ENCODE measurements at regions not wholly inside any gene's neighbourhood (a gene's known extent, or its start where the extent isn't known, plus 50 kb on each side); places are given as distances from the start of the nearest gene placed in this dataset.

GRCh38 chr3:181446741-181447140, 265.0 kb upstream of the SOX2 start:
- no peak for DNase-seq (ENCODE audit: low read depth, low spot score)

GRCh38 chr3:181442066-181442465, 269.7 kb upstream of the SOX2 start:
- DNase-seq (ENCODE audit: low read depth, low spot score), result no peak

- DNase-seq (ENCODE audit: low read depth, low spot score), result no peak
These were observed 278.7 kb upstream of the SOX2 start for GRCh38 chr3:181432992-181433391.

DNA sequence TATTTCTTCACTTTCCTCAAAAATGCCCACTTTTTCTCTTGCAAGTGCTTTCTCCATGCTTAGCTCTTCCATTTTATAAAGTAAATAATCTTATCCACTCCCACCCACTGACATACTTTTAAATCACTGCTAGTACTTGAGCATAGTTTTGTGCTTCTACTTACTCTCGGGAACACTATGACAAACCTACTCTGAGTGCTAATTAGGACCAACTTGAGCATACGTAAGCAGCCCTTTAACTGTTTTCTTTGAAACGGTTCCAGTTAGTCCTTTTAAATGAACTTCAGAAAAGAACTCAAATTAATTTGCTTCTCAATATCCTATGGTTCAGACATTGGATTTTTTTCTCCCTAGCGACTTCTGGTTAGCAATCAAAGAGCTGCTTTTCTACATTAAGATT, 280.0 kb upstream of the SOX2 start:
- DNase-seq (ENCODE audit: low read depth, low spot score), result peak; percentile 61

DNA sequence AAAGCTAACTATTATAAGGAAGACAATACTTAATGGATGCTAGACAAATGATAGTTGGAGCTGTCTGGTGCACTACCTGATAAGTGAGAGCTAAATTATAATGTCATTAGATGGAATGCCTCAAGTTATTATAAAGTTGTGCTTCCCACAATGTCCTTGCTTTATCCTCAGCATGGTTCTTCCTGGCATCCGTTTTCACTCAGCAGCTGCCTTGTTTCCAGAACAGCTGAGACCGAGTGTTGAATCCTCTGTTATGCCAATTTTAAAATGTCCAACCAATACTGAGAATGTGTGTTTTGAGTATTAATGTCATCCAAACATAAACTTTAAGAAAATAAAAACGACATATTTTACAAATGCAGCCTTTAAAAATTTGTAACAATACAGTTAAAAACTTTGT, 286.7 kb upstream of the SOX2 start:
- DNase-seq (ENCODE audit: low read depth, low spot score), result no peak

GRCh38 chr3:181418233-181418632, 293.5 kb upstream of the SOX2 start:
- no peak for DNase-seq (ENCODE audit: low read depth, low spot score)

DNA sequence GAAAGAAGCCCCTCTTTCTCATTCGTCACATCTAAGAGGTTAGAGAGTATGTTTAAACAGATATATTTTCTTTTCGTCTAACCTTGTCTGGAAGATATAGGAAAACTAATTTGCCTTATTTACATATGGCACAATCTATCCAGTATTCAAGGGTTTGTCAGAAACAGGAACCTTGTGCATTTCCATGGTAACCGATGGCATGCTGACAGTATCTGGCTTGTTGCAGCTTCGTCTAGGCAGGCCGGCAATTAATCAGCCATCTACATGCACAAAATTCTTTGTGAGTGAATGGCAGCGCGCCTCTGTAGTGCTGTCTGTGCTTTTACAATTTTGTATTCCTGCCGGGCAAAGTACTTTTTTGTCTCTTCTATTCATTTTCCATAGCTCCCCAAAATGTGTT, 294.0 kb upstream of the SOX2 start:
- DNase-seq (ENCODE audit: low read depth, low spot score), result peak; percentile 88

DNA sequence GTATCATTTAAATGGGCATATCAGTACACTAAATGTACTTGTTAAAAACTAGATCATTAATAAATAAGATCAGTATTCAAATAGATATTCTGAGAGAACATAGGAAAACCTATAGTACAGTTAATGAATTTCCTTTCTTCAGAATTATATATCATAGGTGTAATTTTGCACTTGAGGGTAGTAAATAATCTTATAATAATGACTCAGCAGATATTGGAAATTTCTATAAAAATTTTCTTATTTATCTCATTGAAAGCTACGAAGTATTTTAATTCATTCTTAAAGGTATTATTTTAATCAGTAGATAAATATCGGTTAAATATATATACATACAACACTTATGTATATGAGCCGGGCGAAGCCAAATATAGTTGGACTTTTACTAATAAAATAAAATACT, 300.9 kb upstream of the SOX2 start:
- no peak for DNase-seq (ENCODE audit: low read depth, low spot score)

DNA sequence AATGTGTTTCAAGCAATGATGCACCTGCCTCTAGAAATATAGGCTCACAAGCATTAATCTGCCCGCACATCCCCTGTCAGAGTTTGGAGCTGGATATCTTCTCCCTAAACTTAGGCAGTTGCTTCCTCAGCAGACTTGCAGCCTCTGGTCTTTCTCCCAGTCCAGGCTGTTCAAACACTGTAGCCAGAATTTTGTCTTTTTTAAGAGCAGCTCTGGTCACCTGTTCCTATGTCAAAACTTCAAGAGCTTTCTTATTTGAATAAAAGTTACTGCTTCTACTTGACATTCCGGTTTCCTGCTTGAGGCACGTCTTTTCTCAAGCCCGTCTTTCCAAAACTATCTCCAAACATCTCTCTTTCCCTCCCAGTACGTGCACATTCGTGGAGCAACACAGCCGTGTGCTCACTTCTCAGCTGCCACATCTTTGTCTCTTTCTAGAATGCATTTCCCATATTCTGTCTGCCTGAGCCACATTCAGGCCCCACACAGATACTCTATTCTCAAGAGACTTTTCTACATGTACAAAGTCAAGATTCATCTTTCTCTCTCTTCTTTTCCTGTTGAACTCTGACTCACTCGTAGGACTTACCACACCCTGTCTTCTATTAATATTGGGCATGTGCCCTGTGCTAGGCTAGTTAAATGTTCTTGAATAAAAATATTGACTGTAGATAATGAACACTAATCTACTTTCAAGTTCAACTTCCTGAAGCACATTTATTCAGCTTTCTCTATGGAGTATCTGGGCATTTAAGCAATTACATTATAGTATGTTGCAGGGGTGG, 307.7 kb upstream of the SOX2 start:
- no peak for DNase-seq (ENCODE audit: low read depth, low spot score)

GRCh38 chr3:181402347-181402746, 309.4 kb upstream of the SOX2 start:
- DNase-seq (ENCODE audit: low read depth, low spot score), result no peak

DNA sequence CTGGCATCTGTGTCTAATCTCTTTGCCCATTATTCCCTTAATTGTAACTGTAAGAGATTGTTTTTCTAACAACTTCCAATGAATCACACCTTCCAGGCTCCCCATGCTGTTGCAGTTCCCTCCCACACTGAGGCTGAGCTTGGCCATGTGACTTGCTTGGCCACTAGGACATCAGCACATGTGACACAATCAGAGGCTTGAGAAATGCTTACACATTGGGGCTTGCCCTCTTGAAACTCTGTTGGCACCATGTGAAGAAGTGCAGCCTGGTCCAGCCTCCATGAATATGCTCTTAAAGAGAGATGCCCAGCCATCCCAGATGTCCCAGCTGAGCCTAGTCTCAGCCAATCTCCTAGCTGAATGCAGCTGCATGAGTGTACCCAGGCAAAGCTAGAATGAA, 326.8 kb upstream of the SOX2 start:
- DNase-seq (ENCODE audit: low read depth, low spot score), result no peak

DNA sequence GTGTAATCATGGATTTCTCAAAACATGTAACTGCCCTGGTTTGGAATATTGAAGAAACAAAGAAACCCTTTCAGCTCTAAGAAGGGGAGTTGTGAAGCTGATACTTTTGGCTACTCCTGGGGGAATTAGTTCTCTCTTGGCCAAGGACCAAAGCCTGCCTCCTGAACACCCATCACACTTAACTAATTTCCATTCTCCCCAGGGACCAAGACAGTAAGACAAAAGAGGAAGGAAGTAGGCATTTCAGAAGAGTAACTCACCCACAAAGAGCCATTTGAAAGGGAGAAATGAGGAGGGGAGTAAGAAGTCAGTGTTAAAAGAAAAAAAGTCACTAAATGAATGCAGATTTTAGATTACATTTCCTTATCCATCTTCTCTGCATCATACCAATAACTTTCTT, 328.0 kb upstream of the SOX2 start:
- DNase-seq (ENCODE audit: low read depth, low spot score), result no peak

DNA sequence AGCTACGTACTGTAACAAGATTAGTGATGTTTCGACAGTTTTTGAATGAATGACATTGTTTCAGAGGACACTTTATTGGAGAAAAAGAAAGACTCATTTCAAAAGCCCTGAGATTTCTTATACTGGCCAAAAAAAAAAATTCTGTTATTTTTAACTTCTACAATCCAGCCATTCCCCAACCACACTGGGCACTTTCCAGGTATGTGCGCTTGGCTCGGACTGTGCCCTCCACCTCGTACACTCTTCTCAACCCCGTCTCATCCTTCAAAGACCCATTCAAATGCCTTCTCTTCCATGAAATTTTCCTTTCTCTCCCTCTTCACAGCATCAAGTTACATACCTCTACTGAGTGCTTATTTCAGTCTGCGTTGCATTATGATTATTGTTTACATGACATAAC, 328.5 kb upstream of the SOX2 start:
- no peak for DNase-seq (ENCODE audit: low read depth, low spot score)

DNA sequence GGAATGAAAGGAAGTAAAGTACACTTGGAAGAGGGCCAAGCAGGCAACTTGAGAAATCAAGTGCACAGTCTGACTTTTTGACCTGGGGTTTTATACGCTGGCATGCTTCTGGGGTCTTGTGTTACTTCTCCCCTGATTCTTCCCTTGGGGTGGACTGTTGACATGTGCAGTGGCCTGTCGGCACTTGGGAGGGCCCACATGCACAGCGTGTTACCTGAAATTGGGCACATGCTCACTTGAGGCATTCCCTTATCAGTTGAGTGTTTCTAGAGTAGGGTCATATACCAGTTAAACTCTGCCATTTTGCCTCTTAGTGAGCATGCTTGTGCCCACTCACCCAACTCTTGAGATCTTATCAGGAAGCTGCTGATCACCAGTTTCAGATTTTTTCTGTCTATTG, 329.1 kb upstream of the SOX2 start:
- no peak for DNase-seq (ENCODE audit: low read depth, low spot score)

DNA sequence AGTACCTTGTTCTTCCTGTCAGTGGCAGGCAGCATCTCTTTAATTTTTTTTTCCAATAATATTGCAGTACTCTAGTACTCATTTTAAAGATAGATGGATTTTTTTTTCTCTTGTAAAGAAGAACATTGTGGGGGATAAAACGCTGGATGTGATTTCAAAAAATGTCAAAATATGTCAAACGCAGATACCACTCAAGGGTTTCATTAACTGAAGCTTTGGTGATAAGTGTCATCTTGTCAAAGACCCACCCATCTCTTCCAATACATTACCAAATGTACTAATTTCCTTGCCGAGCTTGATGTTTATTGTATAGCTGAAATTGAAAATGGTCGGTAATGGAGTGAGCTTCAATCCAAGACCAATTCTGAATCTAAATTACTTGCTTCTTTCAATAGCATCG, 332.4 kb upstream of the SOX2 start:
- no peak for DNase-seq (ENCODE audit: low read depth, low spot score)

- peak; percentile 4 for DNase-seq (ENCODE audit: low read depth, low spot score)
These were observed 342.1 kb upstream of the SOX2 start for GRCh38 chr3:181369637-181370036.

DNA sequence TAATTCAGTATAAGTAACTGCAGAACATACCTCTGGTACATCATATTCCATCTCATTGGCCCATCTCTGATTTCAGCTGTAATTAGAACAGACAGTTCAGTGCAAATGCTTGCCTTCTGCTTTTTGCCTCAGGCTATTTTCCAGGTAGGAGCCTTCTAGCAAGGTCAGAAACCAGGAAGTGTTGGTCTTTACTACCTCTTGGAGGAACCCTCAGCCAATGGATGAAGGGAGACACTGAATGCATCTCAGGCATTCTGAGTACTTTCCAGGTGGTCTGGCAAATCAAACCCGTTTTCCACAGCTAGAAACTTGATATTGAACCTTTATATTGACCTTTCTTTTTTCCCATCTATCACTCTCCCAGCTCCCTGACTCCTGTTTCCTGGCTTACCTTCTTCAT, 348.5 kb upstream of the SOX2 start:
- DNase-seq (ENCODE audit: low read depth, low spot score), result no peak

DNA sequence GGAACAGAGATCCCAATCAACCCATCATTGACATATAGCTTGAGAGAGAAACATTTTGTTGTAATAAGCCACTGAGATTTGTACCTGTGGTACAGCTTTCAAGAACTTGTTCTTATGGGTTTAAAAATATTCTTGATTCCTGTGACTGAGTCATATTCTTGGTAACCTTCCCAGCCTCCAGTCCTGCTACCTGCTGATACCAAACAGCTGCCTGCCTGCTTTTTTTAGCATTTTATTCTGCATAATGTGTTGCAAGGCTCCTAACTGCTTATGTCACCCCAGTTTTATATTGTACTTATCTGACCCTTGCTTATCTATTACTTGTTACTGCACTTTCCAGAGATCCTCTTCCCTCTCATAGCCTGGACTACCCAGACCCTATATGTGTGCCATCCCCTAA, 349.3 kb upstream of the SOX2 start:
- peak; percentile 74 for DNase-seq (ENCODE audit: low read depth, low spot score)

GRCh38 chr3:181358562-181358961, 353.2 kb upstream of the SOX2 start:
- DNase-seq (ENCODE audit: low read depth, low spot score), result peak; percentile 26

DNA sequence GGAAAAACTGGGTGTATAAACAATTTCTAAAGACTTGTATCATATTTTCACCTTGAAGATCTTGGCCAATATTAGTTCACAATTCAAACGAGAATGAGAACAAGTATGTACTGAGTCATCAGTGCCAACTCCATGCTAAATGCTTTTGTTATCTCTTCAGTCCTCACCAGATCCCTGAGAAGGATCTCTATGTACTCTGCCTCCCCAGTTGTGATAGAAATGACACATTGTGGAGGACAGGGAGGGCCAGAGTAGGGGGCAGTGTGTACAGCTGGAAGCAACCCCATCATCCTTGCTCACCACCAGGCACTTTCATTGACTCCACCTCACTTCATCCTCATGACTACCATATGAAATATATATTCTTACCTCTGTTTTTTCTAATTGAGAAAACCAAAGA, 353.7 kb upstream of the SOX2 start:
- DNase-seq (ENCODE audit: low read depth, low spot score), result peak; percentile 15

GRCh38 chr3:181354140-181354539, 357.6 kb upstream of the SOX2 start:
- DNase-seq (ENCODE audit: low read depth, low spot score), result no peak

GRCh38 chr3:181344331-181344730, 354.8 kb upstream of the DNAJC19 start:
- no peak for DNase-seq (ENCODE audit: low read depth, low spot score)

GRCh38 chr3:181336597-181336996, 347.1 kb upstream of the DNAJC19 start:
- no peak for DNase-seq (ENCODE audit: low read depth, low spot score)

DNA sequence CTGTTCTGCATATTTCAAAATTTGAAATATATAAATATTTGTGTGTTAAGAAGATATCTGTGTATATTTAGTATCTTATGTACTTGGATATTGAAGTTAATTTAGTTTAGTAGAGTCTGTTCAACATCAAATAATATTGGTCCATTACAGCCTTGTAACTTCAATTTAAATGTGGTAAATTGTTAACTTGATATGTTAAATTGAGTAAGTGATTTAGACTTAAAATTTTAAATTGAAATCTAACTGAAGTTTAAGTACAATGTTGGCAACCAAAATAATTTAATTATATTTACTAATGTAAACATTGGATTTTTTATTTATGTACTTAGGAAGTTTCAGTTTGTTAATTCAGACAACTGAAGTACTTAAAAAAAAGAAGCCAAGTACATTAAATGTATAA, 343.9 kb upstream of the DNAJC19 start:
- no peak for DNase-seq (ENCODE audit: low read depth, low spot score)
